K562 (cell line): ENCODE measurements at regions not wholly inside any gene's neighbourhood (a gene's known extent, or its start where the extent isn't known, plus 50 kb on each side); places are given as distances from the start of the nearest gene placed in this dataset.

Experiments used
- ATAC-seq: fragments of 200-7000 bp; cut with Tn5 transposase; 3 replicates; pipeline ENCODE4 v1.9.1; 2020; ENCODE audit warnings: moderate library complexity
- BruUV-seq: library from RNA; stranded (reverse); fragments of 400-500 nt; replicated peaks from 2 replicates; lab custom pipeline; 2021; lab: Mats Ljungman, UMichigan
- CTCF ChIA-PET: fragments of 300-600 bp; formaldehyde crosslinking; extraction: SDS; loops from one replicate; lab custom pipeline; 2021; ENCODE audit warnings: low intra/inter-chr PET ratio; lab: Yijun Ruan, JAX
- POLR2A ChIA-PET: fragments of 300-600, 350-650 bp; sonication (Branson Sonifier 250); formaldehyde crosslinking; extraction: SDS; loops from one replicate; lab custom pipeline; 2021; ENCODE audit warnings: antibody characterized with exemption, inconsistent platforms; lab: Yijun Ruan, JAX
- DNase-seq, 4 experiments: peaks; one replicate each; pipeline versions ENCODE4 v3.0.0 to v3.0.0-alpha.2; 2011 to 2018; ENCODE audit warnings: low spot score in 3 of 4, mixed read lengths in 3 of 4; ENCODE audit errors: extremely low read depth in 1 of 4
- FAIRE-seq: peaks from 2 replicates; lab custom pipeline; 2011; peaks lifted over from hg19 to GRCh38; lab: Jason Lieb, UNC
- H2AFZ ChIP-seq: 2 replicates; pipeline ENCODE4 v1.6.0; 2011; ENCODE audit warnings: low read depth, low read length, control low read depth, inconsistent platforms
- H3K27ac ChIP-seq: fragments of 200-600 bp; 3 replicates; pipeline ENCODE4 v1.8.0; 2011; ENCODE audit warnings: low read depth, mild to moderate bottlenecking, control low read depth, inconsistent platforms, low read length, moderate library complexity, mixed read lengths; ENCODE audit errors: extremely low read depth
- H3K27me3 ChIP-seq, 2 experiments: fragments of 300-600 bp in 1 of 2; 2 replicates in 1 of 2; 3 replicates in 1 of 2; pipeline versions ENCODE4 v1.6.0 to v1.8.0; 2011; ENCODE audit warnings: inconsistent platforms in 2 of 2, low read length in 2 of 2, mild to moderate bottlenecking in 1 of 2, mixed read lengths in 1 of 2, moderate library complexity in 1 of 2; ENCODE audit not compliant: control insufficient read depth in 2 of 2, insufficient read depth in 2 of 2
- H3K36me3 ChIP-seq: fragments of 300-600 bp; 3 replicates; pipeline ENCODE4 v1.8.0; 2011; ENCODE audit warnings: mild to moderate bottlenecking, low read length, inconsistent platforms; ENCODE audit not compliant: control insufficient read depth, insufficient read depth
- H3K4me1 ChIP-seq, 2 experiments: fragments of 200-600 bp in 1 of 2; replicated peaks in 1 of 2; 2 replicates in 1 of 2; 3 replicates in 1 of 2; pipeline versions ENCODE4 v1.5.1 to v1.8.0; 2011; ENCODE audit warnings: inconsistent platforms in 2 of 2, low read length in 2 of 2, mild to moderate bottlenecking in 1 of 2, mixed read lengths in 1 of 2, moderate library complexity in 1 of 2; ENCODE audit not compliant: control insufficient read depth in 2 of 2, insufficient read depth in 2 of 2
- H3K4me2 ChIP-seq: 2 replicates; pipeline ENCODE4 v1.6.1; 2011; ENCODE audit warnings: low read length, control low read depth, inconsistent platforms, mixed read lengths; ENCODE audit not compliant: insufficient read depth
- H3K4me3 ChIP-seq: fragments of 200-600 bp; sonication (generic), shearing (Covaris generic); 2 replicates; pipeline ENCODE4 v1.5.1; 2016; ENCODE audit warnings: control low read depth, inconsistent platforms
- H3K79me2 ChIP-seq: fragments of 200-600 bp; 3 replicates; pipeline ENCODE4 v1.8.0; 2011; ENCODE audit warnings: low read length, inconsistent platforms; ENCODE audit not compliant: control insufficient read depth, insufficient read depth
- H3K9ac ChIP-seq, 2 experiments: 2 replicates each; pipeline versions ENCODE4 v1.6.0 to v1.6.1; 2011; ENCODE audit warnings: low read depth in 2 of 2, low read length in 2 of 2, control low read depth in 1 of 2, inconsistent platforms in 1 of 2, mild to moderate bottlenecking in 1 of 2, mixed read lengths in 1 of 2; ENCODE audit not compliant: insufficient read depth in 1 of 2
- H3K9me1 ChIP-seq: one replicate; pipeline ENCODE4 v1.6.0; 2011; ENCODE audit warnings: inconsistent platforms, mild to moderate bottlenecking, low read length, moderate library complexity; ENCODE audit not compliant: control insufficient read depth, insufficient read depth
- H3K9me3 ChIP-seq: replicated peaks from 2 replicates; pipeline ENCODE4 v1.5.1; 2011; ENCODE audit warnings: low read depth, low read length, inconsistent platforms; ENCODE audit not compliant: control insufficient read depth, insufficient read depth
- H4K20me1 ChIP-seq: replicated peaks from 2 replicates; pipeline ENCODE4 v1.6.1; 2011; ENCODE audit warnings: low read length, inconsistent platforms, mixed read lengths; ENCODE audit not compliant: control insufficient read depth, insufficient read depth
- ATF7 ChIP-seq: fragments of 450-650 bp; IDR thresholded peaks from 2 replicates; pipeline ENCODE4 v1.7.1; 2014; ENCODE audit warnings: mild to moderate bottlenecking, moderate library complexity
- ESRRB ChIP-seq: fragments of 250-450 bp; sonication (Bioruptor Pico); IDR thresholded peaks from 2 replicates; pipeline ENCODE4 v1.5.0; 2020; ENCODE audit warnings: mild to moderate bottlenecking, moderate library complexity, borderline replicate concordance
- SMARCA5 ChIP-seq: fragments of 450-650 bp; IDR thresholded peaks from 2 replicates; pipeline ENCODE4 v1.6.1; 2016
- WGBS: fragments of 100-300 bp; shearing (Covaris generic); methylation state at CpG from one replicate; pipeline ENCODE4 v1.1.6; 2016; ENCODE audit warnings: low coverage, mixed read lengths; ENCODE audit not compliant: insufficient coverage; ENCODE audit errors: missing lambda C conversion rate; 5-methylcytosine and 5-hydroxymethylcytosine counted together
- in situ Hi-C: fragments of 300-500 bp; cut with MboI; formaldehyde crosslinking; loops from 4 replicates; pipeline ENCODE4 v1.15.0; 2018; ENCODE audit warnings: inconsistent platforms, mixed read lengths
- intact Hi-C: fragments of 100-400 bp; cut with micrococcal nuclease; formaldehyde crosslinking; loops from 2 replicates; pipeline ENCODE4 v1.14.2; 2022
- TF ChIP-seq, protein P1 (sequence below): fragments of 450-650 bp; conservative IDR thresholded peaks from 2 replicates; pipeline ENCODE4 v1.6.1; 2016; ENCODE audit warnings: missing genetic modification characterization, low read depth, mild to moderate bottlenecking, missing compliant biosample characterization, moderate library complexity
- TF ChIP-seq, protein P2 (sequence below): fragments of 250-450 bp; sonication (Bioruptor Pico); IDR thresholded peaks from 2 replicates; pipeline ENCODE4 v1.9.0; 2021; ENCODE audit warnings: mild to moderate bottlenecking
- TF ChIP-seq, protein P3 (sequence below): sonication (generic); formaldehyde crosslinking; IDR thresholded peaks from 2 replicates; pipeline ENCODE4 v1.8.1; 2023; ENCODE audit warnings: mild to moderate bottlenecking, missing genetic modification reagents

DNA sequence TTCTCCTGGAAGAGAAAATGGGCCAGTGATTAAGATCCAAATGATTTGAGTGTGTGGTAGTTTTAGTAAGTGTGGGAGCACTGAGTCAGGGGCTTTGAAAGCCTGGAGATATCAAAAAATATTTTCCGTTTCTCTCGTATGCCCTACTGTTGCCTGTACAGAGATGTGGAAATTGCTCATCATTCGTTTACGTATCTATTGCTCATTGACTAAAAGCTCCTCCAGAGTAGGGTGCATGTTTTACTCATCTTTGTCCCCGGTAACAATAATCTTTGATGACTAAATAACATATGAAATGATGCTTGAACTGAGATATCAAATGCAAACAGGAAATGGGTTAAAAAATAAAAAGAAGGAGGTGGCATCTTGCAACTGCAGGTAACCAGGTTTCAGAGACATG is 114.2 kb upstream of the FST start:
- no peak for ATAC-seq
- no peak overlapping the region for H3K4me3 ChIP-seq

More for the DNA sequence above, 114.2 kb upstream of the FST start:
- no peaks in the 10 kb centered on the region for H3K27me3 ChIP-seq
- no peak overlapping the region for H3K27ac ChIP-seq
- WGBS: 2% methylated on average over 5 of the region's 5 CpGs
- no peaks in the 10 kb centered on the region for H3K79me2 ChIP-seq
- H3K9me1 ChIP-seq: no peaks in the 10 kb centered on the region
- no peak for FAIRE-seq
- DNase-seq: no peak
- BruUV-seq: no TSS peak
- no peak overlapping the region for H3K4me2 ChIP-seq
- in situ Hi-C loops (no loop called here), intact Hi-C loops (no loop called here)
- H3K9me3 ChIP-seq: no peaks in the 10 kb centered on the region
- H3K9ac ChIP-seq: no peak overlapping the region
- H2AFZ ChIP-seq: no peak overlapping the region
- POLR2A ChIA-PET: interaction anchor here (0.6 to 0.7 kb wide), 2 partner anchors 367 to 491 kb away, joined by 3 read pairs; no protein-coding TSS in a partner anchor
- CTCF ChIA-PET: no interaction called here
- no peaks in the 10 kb centered on the region for H4K20me1 ChIP-seq
- H3K4me1 ChIP-seq: no peaks in the 10 kb centered on the region
- TF ChIP-seq, protein P1, sequence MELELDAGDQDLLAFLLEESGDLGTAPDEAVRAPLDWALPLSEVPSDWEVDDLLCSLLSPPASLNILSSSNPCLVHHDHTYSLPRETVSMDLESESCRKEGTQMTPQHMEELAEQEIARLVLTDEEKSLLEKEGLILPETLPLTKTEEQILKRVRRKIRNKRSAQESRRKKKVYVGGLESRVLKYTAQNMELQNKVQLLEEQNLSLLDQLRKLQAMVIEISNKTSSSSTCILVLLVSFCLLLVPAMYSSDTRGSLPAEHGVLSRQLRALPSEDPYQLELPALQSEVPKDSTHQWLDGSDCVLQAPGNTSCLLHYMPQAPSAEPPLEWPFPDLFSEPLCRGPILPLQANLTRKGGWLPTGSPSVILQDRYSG (tag): no peak
- TF ChIP-seq ATF7: no peak
- no peak for TF ChIP-seq ESRRB (CRISPR knock-in tag)
- TF ChIP-seq, protein P2, sequence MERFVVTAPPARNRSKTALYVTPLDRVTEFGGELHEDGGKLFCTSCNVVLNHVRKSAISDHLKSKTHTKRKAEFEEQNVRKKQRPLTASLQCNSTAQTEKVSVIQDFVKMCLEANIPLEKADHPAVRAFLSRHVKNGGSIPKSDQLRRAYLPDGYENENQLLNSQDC (CRISPR knock-in tag): no peak
- TF ChIP-seq, protein P3, sequence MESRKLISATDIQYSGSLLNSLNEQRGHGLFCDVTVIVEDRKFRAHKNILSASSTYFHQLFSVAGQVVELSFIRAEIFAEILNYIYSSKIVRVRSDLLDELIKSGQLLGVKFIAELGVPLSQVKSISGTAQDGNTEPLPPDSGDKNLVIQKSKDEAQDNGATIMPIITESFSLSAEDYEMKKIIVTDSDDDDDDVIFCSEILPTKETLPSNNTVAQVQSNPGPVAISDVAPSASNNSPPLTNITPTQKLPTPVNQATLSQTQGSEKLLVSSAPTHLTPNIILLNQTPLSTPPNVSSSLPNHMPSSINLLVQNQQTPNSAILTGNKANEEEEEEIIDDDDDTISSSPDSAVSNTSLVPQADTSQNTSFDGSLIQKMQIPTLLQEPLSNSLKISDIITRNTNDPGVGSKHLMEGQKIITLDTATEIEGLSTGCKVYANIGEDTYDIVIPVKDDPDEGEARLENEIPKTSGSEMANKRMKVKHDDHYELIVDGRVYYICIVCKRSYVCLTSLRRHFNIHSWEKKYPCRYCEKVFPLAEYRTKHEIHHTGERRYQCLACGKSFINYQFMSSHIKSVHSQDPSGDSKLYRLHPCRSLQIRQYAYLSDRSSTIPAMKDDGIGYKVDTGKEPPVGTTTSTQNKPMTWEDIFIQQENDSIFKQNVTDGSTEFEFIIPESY: no peak
- no peak for TF ChIP-seq SMARCA5
- no peaks in the 10 kb centered on the region for H3K36me3 ChIP-seq
